Vagina (tissue), 2 donors: ENCODE measurements at regions not wholly inside any gene's neighbourhood (a gene's known extent, or its start where the extent isn't known, plus 50 kb on each side); places are given as distances from the start of the nearest gene placed in this dataset.

ENCODE experiments used
- CTCF ChIP-seq, 3 experiments: fragments of 450-650 bp in 2 of 3; fragments of 200-600 bp in 1 of 3; sonication (generic) in 1 of 3; IDR thresholded peaks; one replicate each; pipeline ENCODE4 v1.5.1; 2017 to 2019; ENCODE audit warnings: antibody characterized with exemption in 3 of 3, mild to moderate bottlenecking in 2 of 3, moderate library complexity in 2 of 3
- POLR2A ChIP-seq, 2 donors: fragments of 450-650 bp; IDR thresholded peaks; one replicate each; pipeline ENCODE4 v1.6.1; 2017; ENCODE audit warnings: antibody characterized with exemption in 2 of 2, mild to moderate bottlenecking in 2 of 2, moderate library complexity in 2 of 2
- POLR2AphosphoS5 ChIP-seq, 2 donors: sonication (generic); formaldehyde crosslinking; IDR thresholded peaks; one replicate each; pipeline ENCODE4 v1.9.0; 2017; ENCODE audit warnings: antibody characterized with exemption in 2 of 2, mild to moderate bottlenecking in 2 of 2, low read depth in 1 of 2; ENCODE audit not compliant: insufficient read depth in 1 of 2

- TF ChIP-seq POLR2A (IDR thresholded peaks at IDR 0.05) (no peak), CTCF (IDR thresholded peaks at IDR 0.05) (no peak), POLR2AphosphoS5 (IDR thresholded peaks at IDR 0.05; ENCODE audit: insufficient read depth in 1 of 2, low read depth in 1 of 2) (no peak)
Measured at GRCh38 chr4:78703079-78703478, 73.1 kb upstream of the BMP2K start.
